Calu3 (cell line): ENCODE measurements at regions not wholly inside any gene's neighbourhood (a gene's known extent, or its start where the extent isn't known, plus 50 kb on each side); places are given as distances from the start of the nearest gene placed in this dataset.

Experiments
- BruUV-seq: library from RNA; stranded (reverse); fragments of 400-500 nt; replicated peaks from 2 replicates; lab custom pipeline; 2021; lab: Mats Ljungman, UMichigan
- CTCF ChIA-PET: fragments of 300-600 bp; sonication (Branson Sonifier 250); formaldehyde crosslinking; loops from one replicate; lab custom pipeline; 2022; ENCODE audit warnings: antibody characterized with exemption; lab: Charles Lee
- DNase-seq: peaks from one replicate; pipeline ENCODE4 v3.0.0; 2022
- H3K27ac Mint-ChIP-seq: one replicate; pipeline ENCODE4 v1.8.0; 2022; ENCODE audit warnings: mixed read lengths; ENCODE audit not compliant: unreplicated experiment
- H3K27me3 Mint-ChIP-seq: one replicate; pipeline ENCODE4 v1.8.0; 2022; ENCODE audit warnings: mixed read lengths; ENCODE audit not compliant: unreplicated experiment
- H3K36me3 Mint-ChIP-seq: one replicate; pipeline ENCODE4 v1.8.0; 2022; ENCODE audit warnings: mild to moderate bottlenecking, moderate library complexity, mixed read lengths; ENCODE audit not compliant: insufficient read depth, unreplicated experiment
- H3K4me1 Mint-ChIP-seq: one replicate; pipeline ENCODE4 v1.8.0; 2022; ENCODE audit warnings: mild to moderate bottlenecking, low read depth, mixed read lengths; ENCODE audit not compliant: unreplicated experiment
- H3K4me3 Mint-ChIP-seq: one replicate; pipeline ENCODE4 v1.8.0; 2022; ENCODE audit warnings: mild to moderate bottlenecking, low read depth, moderate library complexity, mixed read lengths; ENCODE audit not compliant: unreplicated experiment
- H3K9me3 Mint-ChIP-seq: one replicate; pipeline ENCODE4 v1.8.0; 2022; ENCODE audit warnings: low read depth, mixed read lengths; ENCODE audit not compliant: unreplicated experiment
- CTCF ChIP-seq: fragments of 200-600 bp; IDR thresholded peaks from one replicate; pipeline ENCODE4 v1.8.0; 2022; ENCODE audit warnings: antibody characterized with exemption; ENCODE audit not compliant: unreplicated experiment
- intact Hi-C: fragments of 100-400 bp; cut with micrococcal nuclease; formaldehyde crosslinking; loops from one replicate; pipeline ENCODE4 v1.10.0; 2022; ENCODE audit not compliant: unreplicated experiment

- DNase-seq: no peak
- Mint-ChIP-seq H3K27me3 (peaks cover 13% of the 10 kb centered on the region), H3K36me3 (no peaks in the 10 kb centered on the region), H3K4me1 (peaks cover 8% of the 10 kb centered on the region), H3K27ac (no peak overlapping the region), H3K9me3 (peaks cover 4% of the 10 kb centered on the region), H3K4me3 (no peak overlapping the region)
- BruUV-seq: no TSS peak
- intact Hi-C loops: no loop called here
- CTCF ChIA-PET: no interaction called here
- no peak for TF ChIP-seq CTCF
Observed at GRCh38 chr3:98999675-99000074, 98.2 kb upstream of the DCBLD2 start.

- Mint-ChIP-seq H3K4me3 (no peak overlapping the region), H3K27me3 (peaks cover 13% of the 10 kb centered on the region), H3K9me3 (peaks cover 4% of the 10 kb centered on the region), H3K36me3 (no peaks in the 10 kb centered on the region), H3K4me1 (peaks cover 19% of the 10 kb centered on the region), H3K27ac (no peak overlapping the region)
- CTCF ChIA-PET: interaction anchor here (0.6 to 1.6 kb wide), 15 partner anchors 8 to 400 kb away, joined by 3 to 23 read pairs (median 3); partner anchors contain the start of genes CPOX and DCBLD2
- no peak for DNase-seq
- TF ChIP-seq CTCF: peak; percentile 31
- intact Hi-C loops: loop anchor here (1.0 to 2.0 kb wide), 2 partner anchors 177 to 391 kb away; no protein-coding TSS in a partner anchor
- no TSS peak for BruUV-seq
Observed at GRCh38 chr3:98994128-98994762, 92.8 kb upstream of the DCBLD2 start.

- CTCF ChIA-PET: no interaction called here
- no TSS peak for BruUV-seq
- H3K9me3 Mint-ChIP-seq: no peaks in the 10 kb centered on the region
- intact Hi-C loops: no loop called here
- H3K4me3 Mint-ChIP-seq: no peak overlapping the region
- H3K4me1 Mint-ChIP-seq: peaks cover 11% of the 10 kb centered on the region
- no peak for DNase-seq
- H3K27me3 Mint-ChIP-seq: no peaks in the 10 kb centered on the region
- no peak for TF ChIP-seq CTCF
- H3K36me3 Mint-ChIP-seq: no peaks in the 10 kb centered on the region
- no peak overlapping the region for H3K27ac Mint-ChIP-seq
Observed at GRCh38 chr3:98991393-98991792, 89.9 kb upstream of the DCBLD2 start.

- intact Hi-C loops: no loop called here
- H3K9me3 Mint-ChIP-seq: no peaks in the 10 kb centered on the region
- no peak overlapping the region for H3K27ac Mint-ChIP-seq
- H3K4me1 Mint-ChIP-seq: peaks cover 11% of the 10 kb centered on the region
- no peak for TF ChIP-seq CTCF
- no peaks in the 10 kb centered on the region for H3K36me3 Mint-ChIP-seq
- CTCF ChIA-PET: no interaction called here
- no peak for DNase-seq
- no peaks in the 10 kb centered on the region for H3K27me3 Mint-ChIP-seq
- no peak overlapping the region for H3K4me3 Mint-ChIP-seq
- no TSS peak for BruUV-seq
Observed at GRCh38 chr3:98990657-98991056, 89.2 kb upstream of the DCBLD2 start.
